H9 (cell line): ENCODE measurements at regions not wholly inside any gene's neighbourhood (a gene's known extent, or its start where the extent isn't known, plus 50 kb on each side); places are given as distances from the start of the nearest gene placed in this dataset.

Experiments used
- DNase-seq: peaks from one replicate; pipeline ENCODE4 v3.0.0-alpha.2; 2017
- H2AFZ ChIP-seq: one replicate; pipeline ENCODE4 v1.6.1; 2013; ENCODE audit warnings: mild to moderate bottlenecking, low read length, control low read depth, moderate library complexity
- H2AK5ac ChIP-seq: 2 replicates; pipeline ENCODE4 v1.6.1; 2013; ENCODE audit warnings: low read length, control low read depth, mixed read lengths; ENCODE audit not compliant: insufficient read length
- H2BK120ac ChIP-seq: one replicate; pipeline ENCODE4 v1.6.1; 2013; ENCODE audit warnings: low read depth, mild to moderate bottlenecking, low read length, control low read depth, inconsistent platforms; ENCODE audit not compliant: poor library complexity, severe bottlenecking
- H2BK12ac ChIP-seq: 2 replicates; pipeline ENCODE4 v1.6.1; 2013; ENCODE audit warnings: low read length, control low read depth, mixed read lengths, low read depth; ENCODE audit not compliant: insufficient read length
- H2BK15ac ChIP-seq: 2 replicates; pipeline ENCODE4 v1.6.1; 2013; ENCODE audit warnings: low read depth, low read length, control low read depth
- H2BK20ac ChIP-seq: one replicate; pipeline ENCODE4 v1.6.1; 2013; ENCODE audit warnings: low read depth, mild to moderate bottlenecking, low read length, control low read depth, inconsistent platforms; ENCODE audit not compliant: poor library complexity, severe bottlenecking
- H2BK5ac ChIP-seq: 2 replicates; pipeline ENCODE4 v1.6.1; 2013; ENCODE audit warnings: low read length, control low read depth, mixed read lengths; ENCODE audit not compliant: insufficient read length
- H3K14ac ChIP-seq: 2 replicates; pipeline ENCODE4 v1.6.1; 2013; ENCODE audit warnings: low read length, control low read depth; ENCODE audit not compliant: insufficient read depth
- H3K18ac ChIP-seq: 2 replicates; pipeline ENCODE4 v1.6.1; 2013; ENCODE audit warnings: low read depth, mild to moderate bottlenecking, mixed read lengths, low read length, control low read depth; ENCODE audit not compliant: insufficient read length
- H3K23ac ChIP-seq: 2 replicates; pipeline ENCODE4 v1.6.1; 2013; ENCODE audit warnings: low read length, control low read depth, mixed read lengths, low read depth; ENCODE audit not compliant: insufficient read length
- H3K23me2 ChIP-seq: 2 replicates; pipeline ENCODE4 v1.6.1; 2013; ENCODE audit warnings: low read depth, mild to moderate bottlenecking, mixed read lengths, low read length, control low read depth; ENCODE audit not compliant: insufficient read length, poor library complexity, severe bottlenecking
- H3K27ac ChIP-seq: 2 replicates; pipeline ENCODE4 v1.5.1; 2013; ENCODE audit warnings: low read length, control low read depth, mixed read lengths, low read depth; ENCODE audit not compliant: insufficient read length
- H3K27me3 ChIP-seq: 2 replicates; pipeline ENCODE4 v1.6.1; 2013; ENCODE audit warnings: low read length, control low read depth, inconsistent platforms; ENCODE audit not compliant: insufficient read depth
- H3K4ac ChIP-seq: 2 replicates; pipeline ENCODE4 v1.6.1; 2013; ENCODE audit warnings: low read depth, mild to moderate bottlenecking, control low read depth, inconsistent platforms, low read length, moderate library complexity
- H3K4me1 ChIP-seq: 2 replicates; pipeline ENCODE4 v1.6.1; 2013; ENCODE audit warnings: low read length, control low read depth, inconsistent platforms; ENCODE audit not compliant: insufficient read depth
- H3K4me2 ChIP-seq: 2 replicates; pipeline ENCODE4 v1.6.1; 2013; ENCODE audit warnings: low read length, control low read depth, mixed read lengths; ENCODE audit not compliant: insufficient read length, insufficient read depth
- H3K56ac ChIP-seq: 2 replicates; pipeline ENCODE4 v1.6.1; 2013; ENCODE audit warnings: low read depth, mild to moderate bottlenecking, mixed read lengths, low read length, control low read depth; ENCODE audit not compliant: insufficient read length
- H3K79me1 ChIP-seq: 2 replicates; pipeline ENCODE4 v1.6.1; 2013; ENCODE audit warnings: low read depth, mild to moderate bottlenecking, moderate library complexity, low read length, control low read depth, inconsistent platforms; ENCODE audit not compliant: insufficient read depth, poor library complexity, severe bottlenecking
- H3K79me2 ChIP-seq: 2 replicates; pipeline ENCODE4 v1.6.1; 2013; ENCODE audit warnings: low read length, control low read depth, inconsistent platforms; ENCODE audit not compliant: insufficient read depth
- H3K9ac ChIP-seq: 2 replicates; pipeline ENCODE4 v1.6.1; 2013; ENCODE audit warnings: low read length, control low read depth, mixed read lengths; ENCODE audit not compliant: insufficient read length; ENCODE audit errors: extremely low read depth
- H3K9me3 ChIP-seq: one replicate; pipeline ENCODE4 v1.6.1; 2013; ENCODE audit warnings: low read depth, low read length, inconsistent platforms; ENCODE audit not compliant: control insufficient read depth
- H3T11ph ChIP-seq: one replicate; pipeline ENCODE4 v1.6.1; 2013; ENCODE audit warnings: mild to moderate bottlenecking, low read length, control low read depth, inconsistent platforms
- H4K20me1 ChIP-seq: one replicate; pipeline ENCODE4 v1.6.1; 2013; ENCODE audit not compliant: control insufficient read depth, insufficient read length, insufficient read depth
- H4K5ac ChIP-seq: 2 replicates; pipeline ENCODE4 v1.6.1; 2013; ENCODE audit warnings: low read depth, mild to moderate bottlenecking, mixed read lengths, low read length, control low read depth; ENCODE audit not compliant: insufficient read length
- H4K8ac ChIP-seq: replicated peaks from 2 replicates; pipeline ENCODE4 v1.6.1; 2013; ENCODE audit warnings: low read length, control low read depth, mixed read lengths, low read depth; ENCODE audit not compliant: insufficient read length
- H4K91ac ChIP-seq: 2 replicates; pipeline ENCODE4 v1.6.1; 2013; ENCODE audit warnings: low read depth, mild to moderate bottlenecking, moderate library complexity, mixed read lengths, low read length, control low read depth; ENCODE audit not compliant: insufficient read length
- H3K27ac Mint-ChIP-seq, 3 experiments: 2 replicates in 2 of 3; 3 replicates in 1 of 3; pipeline ENCODE4 v1.8.0; 2020 to 2021; ENCODE audit warnings: mixed read lengths in 3 of 3, mild to moderate bottlenecking in 1 of 3, moderate library complexity in 1 of 3
- H3K27me3 Mint-ChIP-seq: 2 replicates; pipeline ENCODE4 v1.8.0; 2021; ENCODE audit warnings: low read depth, mild to moderate bottlenecking, moderate library complexity, mixed read lengths
- H3K36me3 Mint-ChIP-seq, 3 experiments: 2 replicates in 2 of 3; 3 replicates in 1 of 3; pipeline ENCODE4 v1.8.0; 2020 to 2021; ENCODE audit warnings: low read depth in 3 of 3, mixed read lengths in 3 of 3; ENCODE audit not compliant: insufficient read depth in 1 of 3
- H3K4me1 Mint-ChIP-seq, 2 experiments: 2 replicates each; pipeline ENCODE4 v1.8.0; 2020; ENCODE audit warnings: mixed read lengths in 2 of 2
- H3K4me3 Mint-ChIP-seq, 2 experiments: 2 replicates in 1 of 2; 3 replicates in 1 of 2; pipeline ENCODE4 v1.8.0; 2020 to 2021; ENCODE audit warnings: mild to moderate bottlenecking in 2 of 2, mixed read lengths in 2 of 2, moderate library complexity in 1 of 2
- H3K9me3 Mint-ChIP-seq, 2 experiments: 2 replicates in 1 of 2; 3 replicates in 1 of 2; pipeline ENCODE4 v1.8.0; 2020; ENCODE audit warnings: mild to moderate bottlenecking in 2 of 2, mixed read lengths in 2 of 2, moderate library complexity in 1 of 2
- CTCF ChIP-seq: fragments of 200-600 bp; sonication (generic); conservative IDR thresholded peaks from 3 replicates; pipeline ENCODE4 v1.8.0; 2021; ENCODE audit warnings: antibody characterized with exemption, mild to moderate bottlenecking
- WGBS: extraction: QIAGEN DNeasy Blood & Tissue Kit; methylation state at CpG from one replicate; pipeline ENCODE4 v1.1.7; 2013; ENCODE audit warnings: missing lambda C conversion rate, low lambda C conversion rate, mixed read lengths; ENCODE audit not compliant: insufficient read length; ENCODE audit errors: extremely low coverage; 5-methylcytosine and 5-hydroxymethylcytosine counted together

GRCh38 chrX:34810916-34811315 lies 131.7 kb upstream of the FAM47B start:
- Histone ChIP-seq H2BK120ac (no peak overlapping the region), H4K20me1 (no peaks in the 10 kb centered on the region), H3K9me3 (no peaks in the 10 kb centered on the region), H3K4me2 (no peak overlapping the region), H3K27me3 (no peaks in the 10 kb centered on the region), H3K14ac (no peak overlapping the region), H2AFZ (no peak overlapping the region), H2AK5ac (no peak overlapping the region), H3K79me1 (no peaks in the 10 kb centered on the region), H3K18ac (no peak overlapping the region), H3K9ac (no peak overlapping the region), H3K56ac (no peak overlapping the region), H2BK20ac (no peak overlapping the region), H3K27ac (no peak overlapping the region), H4K91ac (no peak overlapping the region), H2BK5ac (no peak overlapping the region), H3K4me1 (no peaks in the 10 kb centered on the region), H3K79me2 (no peaks in the 10 kb centered on the region), H3K23me2 (no peaks in the 10 kb centered on the region), H2BK15ac (no peak overlapping the region), H4K5ac (no peak overlapping the region), H4K8ac (no peak overlapping the region), H3K4ac (no peak overlapping the region), H2BK12ac (no peak overlapping the region), H3T11ph (no peak overlapping the region), H3K23ac (no peak overlapping the region)
- peaks cover 0 to 2% (median 0%) of the 10 kb centered on the region in 3 experiments; a peak in 1 of 7 replicates for H3K36me3 Mint-ChIP-seq
- H3K9me3 Mint-ChIP-seq, result peaks cover 0 to 33% of the 10 kb centered on the region in 2 experiments; a peak in 3 of 5 replicates
- H3K4me1 Mint-ChIP-seq, result no peaks in the 10 kb centered on the region
- WGBS, result no CpG with 5 or more reads among the region's 2 CpGs
- H3K27ac Mint-ChIP-seq, result no peak overlapping the region
- TF ChIP-seq CTCF, result no peak
- no peaks in the 10 kb centered on the region for H3K27me3 Mint-ChIP-seq
- H3K4me3 Mint-ChIP-seq, result no peak overlapping the region
- no peak for DNase-seq
